SK-N-SH (cell line): ENCODE measurements at regions not wholly inside any gene's neighbourhood (a gene's known extent, or its start where the extent isn't known, plus 50 kb on each side); places are given as distances from the start of the nearest gene placed in this dataset.

Source experiments
- CTCF ChIA-PET: fragments of 300-600, 350-600 bp; formaldehyde crosslinking; extraction: SDS; loops from one replicate; lab custom pipeline; 2021; lab: Yijun Ruan, JAX
- POLR2A ChIA-PET: fragments of 350-600 bp; sonication (Branson Sonifier 250); formaldehyde crosslinking; extraction: SDS; loops from one replicate; lab custom pipeline; 2020; ENCODE audit warnings: antibody characterized with exemption, inconsistent platforms; lab: Yijun Ruan, JAX
- DNase-seq: peaks from one replicate; pipeline ENCODE4 v3.0.0; 2012
- H2AFZ ChIP-seq: fragments of 200-600 bp; sonication (generic); 2 replicates; pipeline ENCODE4 v1.8.1; 2016; ENCODE audit warnings: antibody characterized with exemption, mild to moderate bottlenecking, low read depth
- H3F3A ChIP-seq: fragments of 200-600 bp; sonication (generic); replicated peaks from 2 replicates; pipeline ENCODE3; 2016; ENCODE audit warnings: antibody characterized with exemption, mild to moderate bottlenecking; ENCODE audit not compliant: insufficient read depth
- H3K27ac ChIP-seq, 2 experiments: fragments of 200-500 bp in 1 of 2; fragments of 200-600 bp in 1 of 2; sonication (Bioruptor generic) in 1 of 2; sonication (generic), shearing (Covaris generic) in 1 of 2; 2 replicates each; pipeline versions ENCODE4 v1.5.1 to v1.6.1; 2014 to 2016; ENCODE audit warnings: low read depth in 2 of 2, inconsistent platforms in 1 of 2, low read length in 1 of 2, mild to moderate bottlenecking in 1 of 2, mixed read lengths in 1 of 2
- H3K27me3 ChIP-seq: fragments of 200-600 bp; sonication (generic), shearing (Covaris generic); 2 replicates; pipeline ENCODE4 v1.6.1; 2016; ENCODE audit warnings: mixed run types; ENCODE audit not compliant: insufficient read depth
- H3K36me3 ChIP-seq, 2 experiments: fragments of 200-500 bp in 1 of 2; fragments of 200-600 bp in 1 of 2; sonication (Bioruptor generic) in 1 of 2; sonication (generic) in 1 of 2; replicated peaks in 1 of 2; 2 replicates each; pipeline versions ENCODE3 to v1.5.1; 2014 to 2016; ENCODE audit warnings: low read length in 1 of 2, mild to moderate bottlenecking in 1 of 2; ENCODE audit not compliant: insufficient read depth in 2 of 2, control insufficient read depth in 1 of 2
- H3K4me1 ChIP-seq, 2 experiments: fragments of 200-500 bp in 1 of 2; fragments of 200-600 bp in 1 of 2; sonication (Bioruptor generic) in 1 of 2; sonication (generic), shearing (Covaris generic) in 1 of 2; 2 replicates each; pipeline versions ENCODE4 v1.5.1 to v1.6.1; 2014 to 2016; ENCODE audit warnings: low read depth in 1 of 2, low read length in 1 of 2, mixed run types in 1 of 2; ENCODE audit not compliant: insufficient read depth in 2 of 2, control insufficient read depth in 1 of 2
- H3K4me2 ChIP-seq: fragments of 200-600 bp; sonication (generic), shearing (Covaris generic); 2 replicates; pipeline ENCODE4 v1.6.1; 2017; ENCODE audit warnings: mixed run types
- H3K4me3 ChIP-seq, 2 experiments: fragments of 200-500 bp in 1 of 2; fragments of 200-600 bp in 1 of 2; sonication (Bioruptor generic) in 1 of 2; sonication (generic), shearing (Covaris generic) in 1 of 2; 2 replicates each; pipeline versions ENCODE4 v1.5.1 to v1.8.1; 2014 to 2016; ENCODE audit warnings: low read depth in 2 of 2, inconsistent platforms in 1 of 2, low read length in 1 of 2, mild to moderate bottlenecking in 1 of 2, mixed read lengths in 1 of 2, moderate library complexity in 1 of 2
- H3K79me2 ChIP-seq: fragments of 200-600 bp; sonication (generic); 2 replicates; pipeline ENCODE4 v1.8.1; 2017; ENCODE audit warnings: mild to moderate bottlenecking; ENCODE audit not compliant: insufficient read depth
- H3K9ac ChIP-seq: fragments of 200-600 bp; sonication (generic); 2 replicates; pipeline ENCODE4 v1.6.1; 2017; ENCODE audit warnings: mixed run types
- H3K9me2 ChIP-seq: fragments of 200-600 bp; sonication (generic); 2 replicates; pipeline ENCODE4 v1.6.1; 2017; ENCODE audit warnings: mixed run types
- H3K9me3 ChIP-seq: fragments of 200-600 bp; sonication (generic); 2 replicates; pipeline ENCODE4 v1.6.1; 2017; ENCODE audit warnings: mixed run types, mild to moderate bottlenecking, moderate library complexity
- H4K20me1 ChIP-seq: fragments of 200-600 bp; sonication (generic); 2 replicates; pipeline ENCODE4 v1.6.1; 2017; ENCODE audit warnings: mild to moderate bottlenecking, mixed run types; ENCODE audit not compliant: insufficient read depth
- ELF1 ChIP-seq: IDR thresholded peaks from 2 replicates; pipeline ENCODE4 v1.4.0; 2012
- FOXJ3 ChIP-seq: sonication (generic); formaldehyde crosslinking; IDR thresholded peaks from 2 replicates; pipeline ENCODE4 v1.5.1; 2020; ENCODE audit warnings: mild to moderate bottlenecking, missing genetic modification reagents
- IRF3 ChIP-seq: fragments of 150-350 bp; IDR thresholded peaks from 2 replicates; pipeline ENCODE4 v1.6.1; 2016; ENCODE audit warnings: mild to moderate bottlenecking, low read depth, low read length
- JUND ChIP-seq: IDR thresholded peaks from 2 replicates; pipeline ENCODE4 v1.4.0; 2012
- MAX ChIP-seq: IDR thresholded peaks from 2 replicates; pipeline ENCODE4 v1.4.0; 2012; ENCODE audit warnings: low read depth
- MXI1 ChIP-seq: IDR thresholded peaks from 2 replicates; pipeline ENCODE4 v1.6.1; 2012; ENCODE audit warnings: mild to moderate bottlenecking, low read depth, low read length, improper control_type of control experiment
- NFIC ChIP-seq: IDR thresholded peaks from 2 replicates; pipeline ENCODE4 v1.4.0; 2012; ENCODE audit warnings: borderline replicate concordance
- NRF1 ChIP-seq: IDR thresholded peaks from 2 replicates; pipeline ENCODE4 v1.6.1; 2012; ENCODE audit warnings: low read depth, mild to moderate bottlenecking, low read length
- POLR2AphosphoS5 ChIP-seq: IDR thresholded peaks from 2 replicates; pipeline ENCODE4 v1.6.1; 2012; ENCODE audit warnings: low read depth, low read length
- RAD21 ChIP-seq: IDR thresholded peaks from 2 replicates; pipeline ENCODE4 v1.6.1; 2012; ENCODE audit warnings: mild to moderate bottlenecking, low read length
- RFX5 ChIP-seq: IDR thresholded peaks from 2 replicates; pipeline ENCODE4 v1.6.1; 2012; ENCODE audit warnings: mild to moderate bottlenecking, improper control_type of control experiment, low read length
- RXRA ChIP-seq: IDR thresholded peaks from 2 replicates; pipeline ENCODE4 v1.4.0; 2012; ENCODE audit warnings: low read depth, mild to moderate bottlenecking, borderline replicate concordance
- SMC3 ChIP-seq: IDR thresholded peaks from 2 replicates; pipeline ENCODE4 v1.6.1; 2012; ENCODE audit warnings: low read depth, low read length, improper control_type of control experiment
- TAF1 ChIP-seq: IDR thresholded peaks from 2 replicates; pipeline ENCODE4 v1.6.1; 2012; ENCODE audit warnings: low read depth, mild to moderate bottlenecking, low read length, moderate library complexity, borderline replicate concordance
- TCF12 ChIP-seq: IDR thresholded peaks from 2 replicates; pipeline ENCODE4 v1.4.0; 2012
- TEAD4 ChIP-seq: IDR thresholded peaks from 2 replicates; pipeline ENCODE4 v1.4.0; 2012; ENCODE audit warnings: mild to moderate bottlenecking, borderline replicate concordance; ENCODE audit not compliant: insufficient read depth
- USF2 ChIP-seq: fragments of 150-350 bp; IDR thresholded peaks from 2 replicates; pipeline ENCODE4 v1.6.1; 2017; ENCODE audit warnings: antibody characterized with exemption, low read length, low read depth, borderline replicate concordance
- YY1 ChIP-seq: IDR thresholded peaks from 2 replicates; pipeline ENCODE4 v1.4.0; 2012; ENCODE audit warnings: low read depth, mild to moderate bottlenecking
- ZBTB33 ChIP-seq: IDR thresholded peaks from 2 replicates; pipeline ENCODE4 v1.4.0; 2012; ENCODE audit warnings: low read depth, borderline replicate concordance
- WGBS: methylation state at CpG from one replicate; pipeline ENCODE4 v1.1.6; 2017; ENCODE audit warnings: low lambda C conversion rate; 5-methylcytosine and 5-hydroxymethylcytosine counted together
- TF ChIP-seq, protein P1 (sequence below): fragments of 200-600 bp; sonication (generic); IDR thresholded peaks from 2 replicates; pipeline ENCODE4 v1.6.1; 2017; ENCODE audit warnings: antibody characterized with exemption, mild to moderate bottlenecking, moderate library complexity
- TF ChIP-seq, protein P2 (sequence below): IDR thresholded peaks from 2 replicates; pipeline ENCODE4; 2012

DNA sequence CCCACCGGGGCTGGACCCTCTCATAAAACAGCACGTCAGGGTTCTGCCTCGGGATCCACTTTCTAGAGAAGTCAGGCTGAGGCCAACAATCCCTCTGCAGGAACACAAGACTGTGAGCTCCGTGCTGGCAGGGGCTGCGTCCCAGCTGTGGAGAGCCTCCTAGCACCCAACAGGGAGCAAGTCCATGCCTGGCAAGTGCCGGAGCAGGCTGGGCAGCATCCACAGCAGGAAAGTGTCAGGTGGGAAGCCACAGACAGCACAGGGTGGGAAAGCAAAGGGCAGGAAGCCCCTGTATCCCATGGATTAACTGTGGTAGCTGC, 682.3 kb downstream of the TBC1D22A start:
- Histone ChIP-seq H3K9me2 (no peaks in the 10 kb centered on the region), H3K27ac (no peak overlapping the region), H4K20me1 (no peaks in the 10 kb centered on the region), H3K4me1 (no peaks in the 10 kb centered on the region), H3K27me3 (no peaks in the 10 kb centered on the region), H3K4me3 (no peak overlapping the region), H2AFZ (no peak overlapping the region), H3F3A (no peaks in the 10 kb centered on the region), H3K4me2 (no peak overlapping the region), H3K9me3 (no peaks in the 10 kb centered on the region), H3K36me3 (no peaks in the 10 kb centered on the region), H3K79me2 (no peaks in the 10 kb centered on the region), H3K9ac (no peak overlapping the region)
- CTCF ChIA-PET = no interaction called here
- 27% methylated on average over 4 of the region's 6 CpGs for WGBS
- TF ChIP-seq TEAD4 (no peak), YY1 (no peak), RXRA (no peak), POLR2AphosphoS5 (no peak), SMC3 (no peak)
- TF ChIP-seq, protein P1, sequence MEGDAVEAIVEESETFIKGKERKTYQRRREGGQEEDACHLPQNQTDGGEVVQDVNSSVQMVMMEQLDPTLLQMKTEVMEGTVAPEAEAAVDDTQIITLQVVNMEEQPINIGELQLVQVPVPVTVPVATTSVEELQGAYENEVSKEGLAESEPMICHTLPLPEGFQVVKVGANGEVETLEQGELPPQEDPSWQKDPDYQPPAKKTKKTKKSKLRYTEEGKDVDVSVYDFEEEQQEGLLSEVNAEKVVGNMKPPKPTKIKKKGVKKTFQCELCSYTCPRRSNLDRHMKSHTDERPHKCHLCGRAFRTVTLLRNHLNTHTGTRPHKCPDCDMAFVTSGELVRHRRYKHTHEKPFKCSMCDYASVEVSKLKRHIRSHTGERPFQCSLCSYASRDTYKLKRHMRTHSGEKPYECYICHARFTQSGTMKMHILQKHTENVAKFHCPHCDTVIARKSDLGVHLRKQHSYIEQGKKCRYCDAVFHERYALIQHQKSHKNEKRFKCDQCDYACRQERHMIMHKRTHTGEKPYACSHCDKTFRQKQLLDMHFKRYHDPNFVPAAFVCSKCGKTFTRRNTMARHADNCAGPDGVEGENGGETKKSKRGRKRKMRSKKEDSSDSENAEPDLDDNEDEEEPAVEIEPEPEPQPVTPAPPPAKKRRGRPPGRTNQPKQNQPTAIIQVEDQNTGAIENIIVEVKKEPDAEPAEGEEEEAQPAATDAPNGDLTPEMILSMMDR = no peak
- TF ChIP-seq, protein P2, sequence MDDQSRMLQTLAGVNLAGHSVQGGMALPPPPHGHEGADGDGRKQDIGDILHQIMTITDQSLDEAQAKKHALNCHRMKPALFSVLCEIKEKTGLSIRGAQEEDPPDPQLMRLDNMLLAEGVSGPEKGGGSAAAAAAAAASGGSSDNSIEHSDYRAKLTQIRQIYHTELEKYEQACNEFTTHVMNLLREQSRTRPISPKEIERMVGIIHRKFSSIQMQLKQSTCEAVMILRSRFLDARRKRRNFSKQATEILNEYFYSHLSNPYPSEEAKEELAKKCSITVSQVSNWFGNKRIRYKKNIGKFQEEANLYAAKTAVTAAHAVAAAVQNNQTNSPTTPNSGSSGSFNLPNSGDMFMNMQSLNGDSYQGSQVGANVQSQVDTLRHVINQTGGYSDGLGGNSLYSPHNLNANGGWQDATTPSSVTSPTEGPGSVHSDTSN = no peak
- POLR2A ChIA-PET = no interaction called here
- DNase-seq = no peak

- Histone ChIP-seq H3K27ac (no peak overlapping the region), H3K9ac (no peak overlapping the region), H3K27me3 (no peaks in the 10 kb centered on the region), H3K79me2 (no peaks in the 10 kb centered on the region), H3K9me2 (no peaks in the 10 kb centered on the region), H3K4me3 (no peak overlapping the region), H2AFZ (no peak overlapping the region), H4K20me1 (no peaks in the 10 kb centered on the region), H3F3A (no peaks in the 10 kb centered on the region), H3K9me3 (no peaks in the 10 kb centered on the region), H3K4me1 (no peaks in the 10 kb centered on the region), H3K4me2 (no peak overlapping the region), H3K36me3 (no peaks in the 10 kb centered on the region)
- 14% methylated on average over 11 of the region's 16 CpGs for WGBS
- ChIA-PET POLR2A (no interaction called here), CTCF (no interaction called here)
- no peak for TF ChIP-seq MAX
- TF ChIP-seq ZBTB33 = no peak
- TF ChIP-seq NFIC = no peak
- no peak for TF ChIP-seq ELF1
- no peak for TF ChIP-seq TAF1
- no peak for TF ChIP-seq RFX5
- no peak for TF ChIP-seq JUND
- no peak for TF ChIP-seq TEAD4
- no peak for TF ChIP-seq NRF1
- no peak for TF ChIP-seq FOXJ3 (CRISPR knock-in tag)
- no peak for TF ChIP-seq MXI1
- no peak for TF ChIP-seq TCF12
- TF ChIP-seq USF2 = no peak
- no peak for TF ChIP-seq RAD21
- TF ChIP-seq IRF3 = no peak
- DNase-seq = no peak
These were observed 681.6 kb downstream of the TBC1D22A start for GRCh38 chr22:47443836-47444745.
